C4-2B (cell line): ENCODE measurements at regions not wholly inside any gene's neighbourhood (a gene's known extent, or its start where the extent isn't known, plus 50 kb on each side); places are given as distances from the start of the nearest gene placed in this dataset.

Source experiments
- H3K27ac ChIP-seq: fragments of 450-650 bp; 2 replicates; pipeline ENCODE4 v1.5.1; 2017
- ZFX ChIP-seq: fragments of 450-650 bp; IDR thresholded peaks from 2 replicates; pipeline ENCODE4 v1.6.1; 2017
- TF ChIP-seq, protein P1 (sequence below): fragments of 450-650 bp; conservative IDR thresholded peaks from 2 replicates; pipeline ENCODE4 v1.5.1; 2017; ENCODE audit warnings: mild to moderate bottlenecking

DNA sequence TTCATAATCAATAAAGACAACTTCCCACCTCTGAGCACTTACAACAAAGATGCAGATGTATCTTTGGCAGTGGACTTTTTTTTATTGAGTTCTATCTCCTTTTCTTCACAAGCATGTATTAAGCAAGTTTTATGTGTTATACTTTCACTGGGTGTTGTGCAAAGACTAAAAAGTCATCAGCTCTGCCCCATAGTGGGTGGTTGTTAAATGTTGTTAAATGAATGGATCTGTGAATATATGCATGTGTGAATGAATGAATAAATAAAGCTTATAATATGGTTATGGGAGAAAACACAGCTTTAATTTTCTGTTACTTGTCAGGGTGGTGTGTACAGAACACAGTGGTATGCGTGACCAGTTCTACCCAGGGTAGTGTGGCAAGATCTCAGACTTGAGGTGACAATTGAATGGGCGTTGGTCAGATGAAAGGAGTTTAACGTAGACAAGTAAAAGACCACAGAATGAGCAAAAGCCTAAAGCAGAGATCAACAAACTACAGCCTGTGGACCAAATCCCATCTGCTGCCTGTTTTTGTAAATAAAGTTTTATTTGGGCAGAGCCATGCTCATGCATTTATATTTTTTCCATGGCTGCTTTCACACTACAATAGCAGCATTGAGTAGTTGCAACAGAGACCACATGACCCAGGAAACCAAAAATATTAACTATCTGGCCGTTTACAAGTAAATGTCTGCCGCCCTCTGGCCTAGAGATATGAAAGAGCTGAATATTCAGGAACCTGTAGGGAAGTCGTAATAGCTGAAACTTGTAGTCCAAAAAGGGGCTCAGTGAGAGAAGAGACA, 207.4 kb upstream of the EEA1 start:
- H3K27ac ChIP-seq, result peak overlapping the region; percentile 76; the same call in 1 of the 2 replicates
- TF ChIP-seq ZFX, result no peak
- TF ChIP-seq, protein P1, sequence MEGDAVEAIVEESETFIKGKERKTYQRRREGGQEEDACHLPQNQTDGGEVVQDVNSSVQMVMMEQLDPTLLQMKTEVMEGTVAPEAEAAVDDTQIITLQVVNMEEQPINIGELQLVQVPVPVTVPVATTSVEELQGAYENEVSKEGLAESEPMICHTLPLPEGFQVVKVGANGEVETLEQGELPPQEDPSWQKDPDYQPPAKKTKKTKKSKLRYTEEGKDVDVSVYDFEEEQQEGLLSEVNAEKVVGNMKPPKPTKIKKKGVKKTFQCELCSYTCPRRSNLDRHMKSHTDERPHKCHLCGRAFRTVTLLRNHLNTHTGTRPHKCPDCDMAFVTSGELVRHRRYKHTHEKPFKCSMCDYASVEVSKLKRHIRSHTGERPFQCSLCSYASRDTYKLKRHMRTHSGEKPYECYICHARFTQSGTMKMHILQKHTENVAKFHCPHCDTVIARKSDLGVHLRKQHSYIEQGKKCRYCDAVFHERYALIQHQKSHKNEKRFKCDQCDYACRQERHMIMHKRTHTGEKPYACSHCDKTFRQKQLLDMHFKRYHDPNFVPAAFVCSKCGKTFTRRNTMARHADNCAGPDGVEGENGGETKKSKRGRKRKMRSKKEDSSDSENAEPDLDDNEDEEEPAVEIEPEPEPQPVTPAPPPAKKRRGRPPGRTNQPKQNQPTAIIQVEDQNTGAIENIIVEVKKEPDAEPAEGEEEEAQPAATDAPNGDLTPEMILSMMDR, result no peak

DNA sequence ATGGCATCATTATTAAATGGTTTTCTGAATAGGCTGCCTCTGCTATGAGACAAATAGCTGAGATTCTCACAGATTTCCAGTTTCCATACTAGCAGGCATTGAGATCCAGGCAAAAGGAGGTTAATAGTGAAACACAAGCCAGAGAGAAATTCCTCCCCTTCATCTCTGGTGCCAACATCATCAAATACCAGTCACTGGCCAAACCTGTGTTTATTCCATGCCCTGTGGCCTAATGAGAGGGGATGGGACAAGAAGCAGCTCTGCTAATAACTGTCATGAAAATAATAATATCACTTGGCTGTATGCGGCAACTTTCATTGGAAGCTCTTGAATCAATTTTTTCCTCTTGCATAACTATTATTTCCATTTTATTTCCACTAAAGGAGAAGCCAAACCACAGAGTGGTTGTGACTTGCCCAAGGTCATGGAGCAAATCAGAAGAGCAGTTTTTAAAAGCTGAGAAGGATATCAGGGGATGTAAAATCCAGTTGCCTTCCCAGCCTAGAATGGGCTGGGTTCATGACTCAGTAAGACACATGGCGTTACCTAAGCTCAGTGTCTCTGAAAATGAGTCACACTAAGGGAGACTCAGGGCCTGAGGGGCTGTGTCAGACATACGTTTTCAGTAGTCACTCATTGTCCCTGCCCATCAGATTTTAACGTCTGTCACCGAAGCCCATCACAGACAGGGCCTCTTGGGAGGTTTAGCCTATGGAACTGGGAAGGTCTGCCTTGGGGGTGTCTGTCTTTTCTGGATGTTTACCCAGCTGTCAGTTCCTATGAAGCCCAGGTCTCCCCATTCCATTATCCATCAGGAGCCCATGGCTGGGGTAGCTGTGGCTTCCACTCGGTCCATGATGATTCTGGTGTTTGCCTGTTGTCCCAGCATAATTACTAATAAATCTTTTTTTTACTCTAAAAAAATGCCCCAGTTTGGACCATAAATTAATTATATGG, 208.8 kb upstream of the EEA1 start:
- TF ChIP-seq ZFX, result no peak
- TF ChIP-seq, protein P1, result no peak

GRCh38 chr12:93139028-93139665, 210.1 kb upstream of the EEA1 start:
- no peak overlapping the region for H3K27ac ChIP-seq

More for the DNA sequence above, 208.8 kb upstream of the EEA1 start:
- peak overlapping the region; percentile 35; the same call in 1 of the 2 replicates for H3K27ac ChIP-seq

DNA sequence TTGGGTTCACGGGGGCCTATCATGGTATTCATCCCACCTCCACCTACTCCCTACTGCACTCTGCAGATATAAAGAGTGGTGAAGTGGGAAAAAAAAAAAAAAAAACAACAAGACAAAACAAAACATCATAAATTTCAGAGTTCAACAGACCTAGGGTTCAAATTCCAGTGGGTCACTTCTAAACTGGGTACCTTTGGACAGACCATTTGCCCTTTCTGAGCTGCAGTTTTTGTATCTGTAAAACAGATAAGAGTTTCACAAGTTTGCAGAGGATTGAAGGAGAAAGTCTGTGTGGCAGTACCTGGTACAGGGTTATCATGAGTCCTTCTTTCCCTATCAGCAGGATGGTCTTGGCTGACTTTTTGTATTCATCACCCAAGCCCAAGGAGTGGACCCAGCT, 211.2 kb upstream of the EEA1 start:
- H3K27ac ChIP-seq, result 0 out of 2 replicates have a peak overlapping the region, but pooled peaks have one; percentile 5
- TF ChIP-seq, protein P1, result no peak
- TF ChIP-seq ZFX, result no peak

More at GRCh38 chr12:93139028-93139665, 210.1 kb upstream of the EEA1 start:
- TF ChIP-seq ZFX, result no peak
- TF ChIP-seq, protein P1, result no peak

GRCh38 chr12:93140801-93141200, 211.7 kb upstream of the EEA1 start:
- TF ChIP-seq, protein P1, result no peak
- no peak for TF ChIP-seq ZFX
- 0 out of 2 replicates have a peak overlapping the region, but pooled peaks have one; percentile 5 for H3K27ac ChIP-seq

DNA sequence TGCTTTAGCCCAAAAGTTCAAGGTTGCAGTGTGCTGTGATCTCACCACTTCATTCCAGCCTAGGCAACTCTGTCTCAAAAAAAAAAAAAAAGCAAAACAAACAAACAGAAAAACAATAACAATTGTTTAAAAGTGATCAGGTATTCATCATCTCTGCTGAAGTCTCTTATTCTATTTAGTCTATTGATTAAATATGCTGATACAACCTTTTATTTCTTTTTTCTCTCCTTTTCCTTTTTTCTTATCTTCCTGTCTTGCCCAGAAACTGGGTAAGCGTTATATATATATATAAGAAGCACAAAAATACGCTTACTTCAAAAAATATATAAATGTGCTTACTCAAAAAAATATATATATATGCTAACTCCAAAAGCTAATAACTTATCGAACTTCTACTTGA, 213.8 kb upstream of the EEA1 start:
- H3K27ac ChIP-seq, result no peak overlapping the region
- no peak for TF ChIP-seq ZFX
- TF ChIP-seq, protein P1, result no peak
